WTC11 (cell line): ENCODE measurements at regions not wholly inside any gene's neighbourhood (a gene's known extent, or its start where the extent isn't known, plus 50 kb on each side); places are given as distances from the start of the nearest gene placed in this dataset.

ENCODE experiments used
- ATAC-seq: fragments of 200-7000 bp; cut with Tn5 transposase; 2 replicates; pipeline ENCODE4 v1.10.0; 2021; ENCODE audit warnings: mild to moderate bottlenecking, moderate library complexity
- CTCF ChIA-PET: fragments of 300-600 bp; sonication (Branson Sonifier 250); formaldehyde crosslinking; loops from one replicate; lab custom pipeline; 2021; ENCODE audit warnings: antibody characterized with exemption; lab: Charles Lee
- POLR2A ChIA-PET: fragments of 350-600 bp; sonication (Branson Sonifier 250); formaldehyde crosslinking; loops from one replicate; lab custom pipeline; 2021; ENCODE audit warnings: antibody characterized with exemption; lab: Charles Lee
- DNase-seq: peaks from one replicate; pipeline ENCODE4 v3.0.0; 2021; ENCODE audit warnings: low spot score
- H3K27ac Mint-ChIP-seq: 2 replicates; pipeline ENCODE4 v1.8.0; 2021; ENCODE audit warnings: mixed read lengths
- H3K27me3 Mint-ChIP-seq: 2 replicates; pipeline ENCODE4 v1.8.0; 2021; ENCODE audit warnings: low read depth, mild to moderate bottlenecking, moderate library complexity, mixed read lengths
- H3K36me3 Mint-ChIP-seq: 2 replicates; pipeline ENCODE4 v1.8.0; 2021; ENCODE audit warnings: mixed read lengths
- H3K4me1 Mint-ChIP-seq: 2 replicates; pipeline ENCODE4 v1.8.0; 2022; ENCODE audit warnings: mixed read lengths
- H3K4me3 Mint-ChIP-seq: 2 replicates; pipeline ENCODE4 v1.8.0; 2021; ENCODE audit warnings: mild to moderate bottlenecking, moderate library complexity, mixed read lengths
- H3K9me3 Mint-ChIP-seq: 2 replicates; pipeline ENCODE4 v1.8.0; 2021; ENCODE audit warnings: mixed read lengths
- GRHL2 ChIP-seq: fragments of 250-450 bp; sonication (Bioruptor Pico); IDR thresholded peaks from 2 replicates; pipeline ENCODE4 v1.8.0; 2022; ENCODE audit warnings: mild to moderate bottlenecking, moderate library complexity; ENCODE audit not compliant: insufficient replicate concordance, severe bottlenecking
- IRF2 ChIP-seq: sonication (generic); formaldehyde crosslinking; IDR thresholded peaks from 2 replicates; pipeline ENCODE4 v1.8.0; 2022; ENCODE audit warnings: low read depth, missing genetic modification reagents, borderline replicate concordance
- JUN ChIP-seq: sonication (generic); formaldehyde crosslinking; IDR thresholded peaks from 2 replicates; pipeline ENCODE4 v1.8.0; 2023; ENCODE audit warnings: mild to moderate bottlenecking, missing genetic modification reagents
- MYBL2 ChIP-seq: sonication (generic); formaldehyde crosslinking; IDR thresholded peaks from 2 replicates; pipeline ENCODE4 v1.8.1; 2023; ENCODE audit warnings: mild to moderate bottlenecking, moderate library complexity, missing genetic modification reagents
- PRRX2 ChIP-seq: fragments of 250-450 bp; sonication (Bioruptor Pico); IDR thresholded peaks from 2 replicates; pipeline ENCODE4 v1.8.0; 2021; ENCODE audit warnings: mild to moderate bottlenecking
- RORB ChIP-seq: fragments of 250-450 bp; sonication (Bioruptor Pico); IDR thresholded peaks from 2 replicates; pipeline ENCODE4 v1.9.0; 2021; ENCODE audit warnings: mild to moderate bottlenecking
- SOX15 ChIP-seq: fragments of 250-450 bp; sonication (Bioruptor Pico); IDR thresholded peaks from 2 replicates; pipeline ENCODE4 v1.9.0; 2021; ENCODE audit warnings: mild to moderate bottlenecking
- TCF7 ChIP-seq: sonication (generic); formaldehyde crosslinking; IDR thresholded peaks from 2 replicates; pipeline ENCODE4 v1.8.0; 2022; ENCODE audit warnings: mild to moderate bottlenecking, low read depth, missing genetic modification reagents, moderate library complexity
- ZNF263 ChIP-seq: sonication (generic); formaldehyde crosslinking; IDR thresholded peaks from 2 replicates; pipeline ENCODE4 v1.8.1; 2022; ENCODE audit warnings: low read depth, mild to moderate bottlenecking, moderate library complexity, missing genetic modification reagents
- ZNF671 ChIP-seq: fragments of 250-450 bp; sonication (Bioruptor Pico); IDR thresholded peaks from 2 replicates; pipeline ENCODE4 v1.8.0; 2021; ENCODE audit warnings: mild to moderate bottlenecking
- TF ChIP-seq, protein P1 (sequence below): sonication (generic); formaldehyde crosslinking; IDR thresholded peaks from 2 replicates; pipeline ENCODE4 v1.8.1; 2022; ENCODE audit warnings: low read depth, mild to moderate bottlenecking, moderate library complexity, missing genetic modification reagents, borderline replicate concordance
- TF ChIP-seq, protein P2 (sequence below): sonication (generic); formaldehyde crosslinking; IDR thresholded peaks from 2 replicates; pipeline ENCODE4 v1.8.0; 2023; ENCODE audit warnings: mild to moderate bottlenecking, missing genetic modification reagents
- TF ChIP-seq, protein P3 (sequence below): sonication (generic); formaldehyde crosslinking; IDR thresholded peaks from 2 replicates; pipeline ENCODE4 v1.8.1; 2023; ENCODE audit warnings: mild to moderate bottlenecking, missing genetic modification reagents, moderate library complexity
- TF ChIP-seq, protein P4 (sequence below): sonication (generic); formaldehyde crosslinking; IDR thresholded peaks from 2 replicates; pipeline ENCODE4 v1.8.1; 2023; ENCODE audit warnings: mild to moderate bottlenecking, missing genetic modification reagents, borderline replicate concordance
- TF ChIP-seq, protein P5 (sequence below): sonication (generic); formaldehyde crosslinking; IDR thresholded peaks from 2 replicates; pipeline ENCODE4 v1.8.1; 2022; ENCODE audit warnings: low read depth, missing genetic modification reagents, borderline replicate concordance
- TF ChIP-seq, protein P6 (sequence below): sonication (generic); formaldehyde crosslinking; IDR thresholded peaks from 2 replicates; pipeline ENCODE4 v1.8.0; 2022; ENCODE audit warnings: mild to moderate bottlenecking, missing genetic modification reagents
- TF ChIP-seq, protein P7 (sequence below): fragments of 200-600 bp; IDR thresholded peaks from 2 replicates; pipeline ENCODE4 v1.8.0; 2022; ENCODE audit warnings: antibody characterized with exemption

DNA sequence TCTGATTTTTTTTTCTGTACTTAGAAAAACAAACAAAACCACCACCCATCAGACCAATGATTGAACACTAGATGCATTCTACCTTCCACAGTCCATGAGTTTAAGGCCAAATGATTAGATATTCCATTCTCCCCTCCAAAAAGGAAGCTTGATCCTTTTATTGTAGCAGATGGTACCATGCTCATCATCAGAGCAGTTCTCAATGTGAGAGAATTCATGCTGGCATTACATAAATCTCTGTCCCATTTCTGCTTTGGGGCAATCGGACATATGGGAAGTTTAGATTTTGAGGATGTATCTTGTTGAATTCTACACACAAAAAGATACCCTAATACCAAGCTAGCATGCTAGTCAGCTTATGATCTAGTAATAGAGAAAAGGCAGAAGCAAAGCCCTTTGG, 186.6 kb downstream of the RAD51AP2 start (continued):
- TF ChIP-seq, protein P1, sequence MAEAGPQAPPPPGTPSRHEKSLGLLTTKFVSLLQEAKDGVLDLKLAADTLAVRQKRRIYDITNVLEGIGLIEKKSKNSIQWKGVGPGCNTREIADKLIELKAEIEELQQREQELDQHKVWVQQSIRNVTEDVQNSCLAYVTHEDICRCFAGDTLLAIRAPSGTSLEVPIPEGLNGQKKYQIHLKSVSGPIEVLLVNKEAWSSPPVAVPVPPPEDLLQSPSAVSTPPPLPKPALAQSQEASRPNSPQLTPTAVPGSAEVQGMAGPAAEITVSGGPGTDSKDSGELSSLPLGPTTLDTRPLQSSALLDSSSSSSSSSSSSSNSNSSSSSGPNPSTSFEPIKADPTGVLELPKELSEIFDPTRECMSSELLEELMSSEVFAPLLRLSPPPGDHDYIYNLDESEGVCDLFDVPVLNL (CRISPR knock-in tag) = no peak
- no peak for TF ChIP-seq JUN (CRISPR knock-in tag)
- TF ChIP-seq, protein P2, sequence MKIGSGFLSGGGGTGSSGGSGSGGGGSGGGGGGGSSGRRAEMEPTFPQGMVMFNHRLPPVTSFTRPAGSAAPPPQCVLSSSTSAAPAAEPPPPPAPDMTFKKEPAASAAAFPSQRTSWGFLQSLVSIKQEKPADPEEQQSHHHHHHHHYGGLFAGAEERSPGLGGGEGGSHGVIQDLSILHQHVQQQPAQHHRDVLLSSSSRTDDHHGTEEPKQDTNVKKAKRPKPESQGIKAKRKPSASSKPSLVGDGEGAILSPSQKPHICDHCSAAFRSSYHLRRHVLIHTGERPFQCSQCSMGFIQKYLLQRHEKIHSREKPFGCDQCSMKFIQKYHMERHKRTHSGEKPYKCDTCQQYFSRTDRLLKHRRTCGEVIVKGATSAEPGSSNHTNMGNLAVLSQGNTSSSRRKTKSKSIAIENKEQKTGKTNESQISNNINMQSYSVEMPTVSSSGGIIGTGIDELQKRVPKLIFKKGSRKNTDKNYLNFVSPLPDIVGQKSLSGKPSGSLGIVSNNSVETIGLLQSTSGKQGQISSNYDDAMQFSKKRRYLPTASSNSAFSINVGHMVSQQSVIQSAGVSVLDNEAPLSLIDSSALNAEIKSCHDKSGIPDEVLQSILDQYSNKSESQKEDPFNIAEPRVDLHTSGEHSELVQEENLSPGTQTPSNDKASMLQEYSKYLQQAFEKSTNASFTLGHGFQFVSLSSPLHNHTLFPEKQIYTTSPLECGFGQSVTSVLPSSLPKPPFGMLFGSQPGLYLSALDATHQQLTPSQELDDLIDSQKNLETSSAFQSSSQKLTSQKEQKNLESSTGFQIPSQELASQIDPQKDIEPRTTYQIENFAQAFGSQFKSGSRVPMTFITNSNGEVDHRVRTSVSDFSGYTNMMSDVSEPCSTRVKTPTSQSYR = no peak

DNA sequence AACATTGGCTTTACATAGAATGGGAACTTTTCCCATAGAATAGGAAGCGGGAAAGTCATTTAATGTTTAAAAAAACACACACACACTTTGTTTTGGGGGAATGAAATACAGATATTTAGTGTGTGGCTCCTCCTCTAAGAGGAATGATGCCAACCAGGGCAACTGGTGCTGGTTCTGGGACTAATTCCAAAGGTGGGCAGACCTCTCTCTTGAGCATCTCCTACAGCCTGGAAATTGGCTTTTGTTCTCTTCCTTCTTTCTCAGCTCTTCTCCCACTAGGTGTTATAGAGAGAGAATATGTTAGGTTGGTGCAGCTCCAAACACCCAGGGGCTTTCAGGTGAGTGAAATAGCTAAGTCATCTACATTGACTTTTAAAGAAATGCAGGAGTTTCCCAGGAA, 190.1 kb downstream of the RAD51AP2 start:
- H3K36me3 Mint-ChIP-seq = no peaks in the 10 kb centered on the region
- peaks cover 4% of the 10 kb centered on the region; the same call in 1 of the 2 replicates for H3K27me3 Mint-ChIP-seq
- no peaks in the 10 kb centered on the region for H3K4me1 Mint-ChIP-seq
- no peak overlapping the region for H3K27ac Mint-ChIP-seq
- no peak overlapping the region for H3K4me3 Mint-ChIP-seq
- POLR2A ChIA-PET = no interaction called here
- H3K9me3 Mint-ChIP-seq = no peaks in the 10 kb centered on the region
- TF ChIP-seq TCF7 (CRISPR knock-in tag) (no peak), GRHL2 (CRISPR knock-in tag) (no peak), ZNF671 (no peak), PRRX2 (CRISPR knock-in tag) (no peak), ZNF263 (CRISPR knock-in tag) (no peak), IRF2 (CRISPR knock-in tag) (no peak), MYBL2 (CRISPR knock-in tag) (no peak), SOX15 (CRISPR knock-in tag) (no peak), RORB (CRISPR knock-in tag) (no peak)
- TF ChIP-seq, protein P1 (CRISPR knock-in tag) = no peak
- TF ChIP-seq, protein P3, sequence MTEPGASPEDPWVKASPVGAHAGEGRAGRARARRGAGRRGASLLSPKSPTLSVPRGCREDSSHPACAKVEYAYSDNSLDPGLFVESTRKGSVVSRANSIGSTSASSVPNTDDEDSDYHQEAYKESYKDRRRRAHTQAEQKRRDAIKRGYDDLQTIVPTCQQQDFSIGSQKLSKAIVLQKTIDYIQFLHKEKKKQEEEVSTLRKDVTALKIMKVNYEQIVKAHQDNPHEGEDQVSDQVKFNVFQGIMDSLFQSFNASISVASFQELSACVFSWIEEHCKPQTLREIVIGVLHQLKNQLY (CRISPR knock-in tag) = no peak
- TF ChIP-seq, protein P4, sequence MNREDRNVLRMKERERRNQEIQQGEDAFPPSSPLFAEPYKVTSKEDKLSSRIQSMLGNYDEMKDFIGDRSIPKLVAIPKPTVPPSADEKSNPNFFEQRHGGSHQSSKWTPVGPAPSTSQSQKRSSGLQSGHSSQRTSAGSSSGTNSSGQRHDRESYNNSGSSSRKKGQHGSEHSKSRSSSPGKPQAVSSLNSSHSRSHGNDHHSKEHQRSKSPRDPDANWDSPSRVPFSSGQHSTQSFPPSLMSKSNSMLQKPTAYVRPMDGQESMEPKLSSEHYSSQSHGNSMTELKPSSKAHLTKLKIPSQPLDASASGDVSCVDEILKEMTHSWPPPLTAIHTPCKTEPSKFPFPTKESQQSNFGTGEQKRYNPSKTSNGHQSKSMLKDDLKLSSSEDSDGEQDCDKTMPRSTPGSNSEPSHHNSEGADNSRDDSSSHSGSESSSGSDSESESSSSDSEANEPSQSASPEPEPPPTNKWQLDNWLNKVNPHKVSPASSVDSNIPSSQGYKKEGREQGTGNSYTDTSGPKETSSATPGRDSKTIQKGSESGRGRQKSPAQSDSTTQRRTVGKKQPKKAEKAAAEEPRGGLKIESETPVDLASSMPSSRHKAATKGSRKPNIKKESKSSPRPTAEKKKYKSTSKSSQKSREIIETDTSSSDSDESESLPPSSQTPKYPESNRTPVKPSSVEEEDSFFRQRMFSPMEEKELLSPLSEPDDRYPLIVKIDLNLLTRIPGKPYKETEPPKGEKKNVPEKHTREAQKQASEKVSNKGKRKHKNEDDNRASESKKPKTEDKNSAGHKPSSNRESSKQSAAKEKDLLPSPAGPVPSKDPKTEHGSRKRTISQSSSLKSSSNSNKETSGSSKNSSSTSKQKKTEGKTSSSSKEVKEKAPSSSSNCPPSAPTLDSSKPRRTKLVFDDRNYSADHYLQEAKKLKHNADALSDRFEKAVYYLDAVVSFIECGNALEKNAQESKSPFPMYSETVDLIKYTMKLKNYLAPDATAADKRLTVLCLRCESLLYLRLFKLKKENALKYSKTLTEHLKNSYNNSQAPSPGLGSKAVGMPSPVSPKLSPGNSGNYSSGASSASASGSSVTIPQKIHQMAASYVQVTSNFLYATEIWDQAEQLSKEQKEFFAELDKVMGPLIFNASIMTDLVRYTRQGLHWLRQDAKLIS (CRISPR knock-in tag) = no peak
- TF ChIP-seq, protein P5, sequence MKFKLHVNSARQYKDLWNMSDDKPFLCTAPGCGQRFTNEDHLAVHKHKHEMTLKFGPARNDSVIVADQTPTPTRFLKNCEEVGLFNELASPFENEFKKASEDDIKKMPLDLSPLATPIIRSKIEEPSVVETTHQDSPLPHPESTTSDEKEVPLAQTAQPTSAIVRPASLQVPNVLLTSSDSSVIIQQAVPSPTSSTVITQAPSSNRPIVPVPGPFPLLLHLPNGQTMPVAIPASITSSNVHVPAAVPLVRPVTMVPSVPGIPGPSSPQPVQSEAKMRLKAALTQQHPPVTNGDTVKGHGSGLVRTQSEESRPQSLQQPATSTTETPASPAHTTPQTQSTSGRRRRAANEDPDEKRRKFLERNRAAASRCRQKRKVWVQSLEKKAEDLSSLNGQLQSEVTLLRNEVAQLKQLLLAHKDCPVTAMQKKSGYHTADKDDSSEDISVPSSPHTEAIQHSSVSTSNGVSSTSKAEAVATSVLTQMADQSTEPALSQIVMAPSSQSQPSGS (CRISPR knock-in tag) = no peak
- TF ChIP-seq, protein P6, sequence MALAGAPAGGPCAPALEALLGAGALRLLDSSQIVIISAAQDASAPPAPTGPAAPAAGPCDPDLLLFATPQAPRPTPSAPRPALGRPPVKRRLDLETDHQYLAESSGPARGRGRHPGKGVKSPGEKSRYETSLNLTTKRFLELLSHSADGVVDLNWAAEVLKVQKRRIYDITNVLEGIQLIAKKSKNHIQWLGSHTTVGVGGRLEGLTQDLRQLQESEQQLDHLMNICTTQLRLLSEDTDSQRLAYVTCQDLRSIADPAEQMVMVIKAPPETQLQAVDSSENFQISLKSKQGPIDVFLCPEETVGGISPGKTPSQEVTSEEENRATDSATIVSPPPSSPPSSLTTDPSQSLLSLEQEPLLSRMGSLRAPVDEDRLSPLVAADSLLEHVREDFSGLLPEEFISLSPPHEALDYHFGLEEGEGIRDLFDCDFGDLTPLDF = no peak
- TF ChIP-seq, protein P7, sequence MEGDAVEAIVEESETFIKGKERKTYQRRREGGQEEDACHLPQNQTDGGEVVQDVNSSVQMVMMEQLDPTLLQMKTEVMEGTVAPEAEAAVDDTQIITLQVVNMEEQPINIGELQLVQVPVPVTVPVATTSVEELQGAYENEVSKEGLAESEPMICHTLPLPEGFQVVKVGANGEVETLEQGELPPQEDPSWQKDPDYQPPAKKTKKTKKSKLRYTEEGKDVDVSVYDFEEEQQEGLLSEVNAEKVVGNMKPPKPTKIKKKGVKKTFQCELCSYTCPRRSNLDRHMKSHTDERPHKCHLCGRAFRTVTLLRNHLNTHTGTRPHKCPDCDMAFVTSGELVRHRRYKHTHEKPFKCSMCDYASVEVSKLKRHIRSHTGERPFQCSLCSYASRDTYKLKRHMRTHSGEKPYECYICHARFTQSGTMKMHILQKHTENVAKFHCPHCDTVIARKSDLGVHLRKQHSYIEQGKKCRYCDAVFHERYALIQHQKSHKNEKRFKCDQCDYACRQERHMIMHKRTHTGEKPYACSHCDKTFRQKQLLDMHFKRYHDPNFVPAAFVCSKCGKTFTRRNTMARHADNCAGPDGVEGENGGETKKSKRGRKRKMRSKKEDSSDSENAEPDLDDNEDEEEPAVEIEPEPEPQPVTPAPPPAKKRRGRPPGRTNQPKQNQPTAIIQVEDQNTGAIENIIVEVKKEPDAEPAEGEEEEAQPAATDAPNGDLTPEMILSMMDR = no peak
- DNase-seq (no peak), ATAC-seq (no peak)
- CTCF ChIA-PET = interaction anchor here (0.8 kb wide), 1 partner anchor 18 kb away, joined by 3 read pairs; no protein-coding TSS in a partner anchor
